Chondrocyte (in vitro differentiated cells): ENCODE measurements at regions not wholly inside any gene's neighbourhood (a gene's known extent, or its start where the extent isn't known, plus 50 kb on each side); places are given as distances from the start of the nearest gene placed in this dataset.

Source experiments
- DNase-seq: peaks from one replicate; pipeline ENCODE4 v3.0.0; 2021; ENCODE audit warnings: mixed read lengths, low spot score
- H3K27ac Mint-ChIP-seq: one replicate; pipeline ENCODE4 v1.8.0; 2021; ENCODE audit warnings: mild to moderate bottlenecking, moderate library complexity, mixed read lengths; ENCODE audit not compliant: unreplicated experiment
- H3K27me3 Mint-ChIP-seq: 2 replicates; pipeline ENCODE4 v1.8.0; 2021; ENCODE audit warnings: low read depth, mixed read lengths
- H3K36me3 Mint-ChIP-seq: 2 replicates; pipeline ENCODE4 v1.8.0; 2021; ENCODE audit warnings: low read depth, mixed read lengths
- H3K4me1 Mint-ChIP-seq: 2 replicates; pipeline ENCODE4 v1.8.0; 2021; ENCODE audit warnings: low read depth, mild to moderate bottlenecking, mixed read lengths
- H3K4me3 Mint-ChIP-seq: one replicate; pipeline ENCODE4 v1.8.0; 2021; ENCODE audit warnings: mild to moderate bottlenecking, moderate library complexity, mixed read lengths; ENCODE audit not compliant: unreplicated experiment
- H3K9me3 Mint-ChIP-seq: 2 replicates; pipeline ENCODE4 v1.8.0; 2021; ENCODE audit warnings: low read depth, mixed read lengths
- CTCF ChIP-seq: fragments of 200-600 bp; sonication (generic); IDR thresholded peaks from 2 replicates; pipeline ENCODE4 v1.5.0; 2021; ENCODE audit warnings: antibody characterized with exemption, mild to moderate bottlenecking, moderate library complexity

GRCh38 chr11:32039149-32039548 is 51.7 kb upstream of the RCN1 start:
- H3K27me3 Mint-ChIP-seq = peaks cover 27% of the 10 kb centered on the region
- H3K4me3 Mint-ChIP-seq = no peak overlapping the region
- H3K27ac Mint-ChIP-seq = no peak overlapping the region
- H3K4me1 Mint-ChIP-seq = no peaks in the 10 kb centered on the region
- DNase-seq = no peak
- no peaks in the 10 kb centered on the region for H3K9me3 Mint-ChIP-seq
- no peaks in the 10 kb centered on the region for H3K36me3 Mint-ChIP-seq
- no peak for TF ChIP-seq CTCF

- TF ChIP-seq CTCF = no peak
- H3K27ac Mint-ChIP-seq = no peak overlapping the region
- no peaks in the 10 kb centered on the region for H3K9me3 Mint-ChIP-seq
- no peak overlapping the region for H3K4me3 Mint-ChIP-seq
- no peaks in the 10 kb centered on the region for H3K4me1 Mint-ChIP-seq
- no peak for DNase-seq
- peaks cover 7% of the 10 kb centered on the region for H3K27me3 Mint-ChIP-seq
- no peaks in the 10 kb centered on the region for H3K36me3 Mint-ChIP-seq
These were observed 56.2 kb upstream of the RCN1 start for GRCh38 chr11:32034680-32035079.

GRCh38 chr11:32034149-32034548 is 56.7 kb upstream of the RCN1 start:
- Mint-ChIP-seq H3K27ac (no peak overlapping the region), H3K4me3 (no peak overlapping the region), H3K36me3 (no peaks in the 10 kb centered on the region), H3K4me1 (no peaks in the 10 kb centered on the region), H3K9me3 (no peaks in the 10 kb centered on the region), H3K27me3 (peaks cover 2% of the 10 kb centered on the region)
- no peak for TF ChIP-seq CTCF
- DNase-seq = no peak

- no peak for DNase-seq
- H3K27ac Mint-ChIP-seq = no peak overlapping the region
These were observed 57.4 kb upstream of the RCN1 start for GRCh38 chr11:32033491-32033890.

GRCh38 chr11:32033067-32033466 is 57.8 kb upstream of the RCN1 start:
- no peaks in the 10 kb centered on the region for H3K36me3 Mint-ChIP-seq
- TF ChIP-seq CTCF = no peak
- no peaks in the 10 kb centered on the region for H3K4me1 Mint-ChIP-seq
- no peak for DNase-seq
- no peak overlapping the region for H3K27ac Mint-ChIP-seq
- H3K9me3 Mint-ChIP-seq = no peaks in the 10 kb centered on the region
- no peak overlapping the region for H3K4me3 Mint-ChIP-seq
- no peaks in the 10 kb centered on the region for H3K27me3 Mint-ChIP-seq

More at GRCh38 chr11:32033491-32033890, 57.4 kb upstream of the RCN1 start:
- Mint-ChIP-seq H3K36me3 (no peaks in the 10 kb centered on the region), H3K4me1 (no peaks in the 10 kb centered on the region), H3K4me3 (no peak overlapping the region), H3K27me3 (no peaks in the 10 kb centered on the region), H3K9me3 (no peaks in the 10 kb centered on the region)
- TF ChIP-seq CTCF = no peak
